T-cell (primary cell): ENCODE measurements at regions not wholly inside any gene's neighbourhood (a gene's known extent, or its start where the extent isn't known, plus 50 kb on each side); places are given as distances from the start of the nearest gene placed in this dataset.
"Not testable (repeated sequence)": the region's sequence is repeated elsewhere in the genome, so short reads cannot be mapped to it uniquely, and the experiment has no call there.

ENCODE experiments used
- ATAC-seq, 4 experiments: fragments of 200-7000 bp in 3 of 4; fragments of 150-1000 bp in 1 of 4; cut with Tn5 transposase; replicated peaks in 1 of 4; 1 replicate in 3 of 4; 2 replicates in 1 of 4; pipeline ENCODE4 v1.10.0; 2021; ENCODE audit warnings: moderate library complexity in 3 of 4, mild to moderate bottlenecking in 2 of 4, moderate number of reproducible peaks in 1 of 4
- CTCF ChIA-PET, 2 donors: fragments of 300-600 bp; sonication (Branson Sonifier 250); formaldehyde crosslinking; loops; one replicate each; lab custom pipeline; 2022; ENCODE audit warnings: antibody characterized with exemption in 2 of 2; lab: Charles Lee
- POLR2A ChIA-PET, 2 donors: fragments of 300-600 bp; sonication (Branson Sonifier 250); formaldehyde crosslinking; loops; one replicate each; lab custom pipeline; 2022; ENCODE audit warnings: antibody characterized with exemption in 2 of 2; lab: Charles Lee
- DNase-seq, 35 experiments: peaks; one replicate each; pipeline versions ENCODE4 v3.0.0 to v3.0.0-alpha.2; 2013 to 2023
- H3K27ac ChIP-seq: one replicate; pipeline ENCODE4 v1.5.1; 2013; ENCODE audit warnings: low read length
- H3K27me3 ChIP-seq, 2 experiments: replicated peaks in 1 of 2; 1 replicate in 1 of 2; 2 replicates in 1 of 2; pipeline versions ENCODE4 v1.6.1 to v1.7.0; 2013; ENCODE audit warnings: low read length in 1 of 2, mixed read lengths in 1 of 2; ENCODE audit not compliant: control insufficient read depth in 2 of 2, insufficient read depth in 2 of 2; ENCODE audit errors: extremely low read depth in 1 of 2
- H3K36me3 ChIP-seq, 2 donors: 1 replicate in 1 of 2; 2 replicates in 1 of 2; pipeline versions ENCODE4 v1.6.1 to v1.7.0; 2013; ENCODE audit warnings: low read length in 1 of 2; ENCODE audit not compliant: control insufficient read depth in 2 of 2, insufficient read depth in 1 of 2; ENCODE audit errors: extremely low read depth in 1 of 2
- H3K4me1 ChIP-seq, 2 experiments: 1 replicate in 1 of 2; 2 replicates in 1 of 2; pipeline versions ENCODE4 v1.6.1 to v1.7.0; 2013; ENCODE audit warnings: low read length in 2 of 2, mixed read lengths in 1 of 2; ENCODE audit not compliant: insufficient read depth in 2 of 2, control insufficient read depth in 1 of 2; ENCODE audit errors: extremely low read depth in 1 of 2
- H3K4me3 ChIP-seq, 2 donors: 1 replicate in 1 of 2; 2 replicates in 1 of 2; pipeline versions ENCODE4 v1.5.1 to v1.7.0; 2013; ENCODE audit warnings: mild to moderate bottlenecking in 2 of 2, low read length in 1 of 2, moderate library complexity in 1 of 2; ENCODE audit not compliant: control insufficient read depth in 1 of 2; ENCODE audit errors: extremely low read depth in 1 of 2
- H3K9me3 ChIP-seq: 2 replicates; pipeline ENCODE4 v1.7.0; 2013
- H3K27ac Mint-ChIP-seq, 2 donors: one replicate each; pipeline ENCODE4 v1.8.0; 2020 to 2021; ENCODE audit warnings: mild to moderate bottlenecking in 2 of 2, mixed read lengths in 2 of 2
- H3K27me3 Mint-ChIP-seq, 2 donors: one replicate each; pipeline ENCODE4 v1.8.0; 2021 to 2022; ENCODE audit warnings: mixed read lengths in 2 of 2
- H3K36me3 Mint-ChIP-seq: one replicate; pipeline ENCODE4 v1.8.0; 2021; ENCODE audit warnings: mixed read lengths
- H3K4me1 Mint-ChIP-seq, 3 donors: one replicate each; pipeline ENCODE4 v1.8.0; 2020 to 2022; ENCODE audit warnings: mixed read lengths in 3 of 3, mild to moderate bottlenecking in 1 of 3
- H3K4me3 Mint-ChIP-seq, 3 donors: one replicate each; pipeline ENCODE4 v1.8.0; 2020 to 2022; ENCODE audit warnings: mild to moderate bottlenecking in 3 of 3, mixed read lengths in 3 of 3, moderate library complexity in 3 of 3
- H3K9me3 Mint-ChIP-seq, 3 donors: one replicate each; pipeline ENCODE4 v1.8.0; 2020 to 2022; ENCODE audit warnings: mixed read lengths in 3 of 3
- WGBS: methylation state at CpG from one replicate; pipeline ENCODE4 v1.1.5; 2013; ENCODE audit warnings: missing lambda C conversion rate; ENCODE audit not compliant: insufficient coverage; 5-methylcytosine and 5-hydroxymethylcytosine counted together

GRCh38 chr10:133753545-133753944, 127.0 kb upstream of the FRG2B start:
- H3K4me3 Mint-ChIP-seq, H3K4me1 ChIP-seq, H3K27ac Mint-ChIP-seq, POLR2A ChIA-PET, H3K4me1 Mint-ChIP-seq, DNase-seq, H3K9me3 ChIP-seq, H3K36me3 ChIP-seq, H3K27me3 ChIP-seq, H3K36me3 Mint-ChIP-seq, H3K27ac ChIP-seq, CTCF ChIA-PET, H3K9me3 Mint-ChIP-seq, H3K27me3 Mint-ChIP-seq, H3K4me3 ChIP-seq: not testable (repeated sequence)
- WGBS: no CpG with 5 or more reads among the region's 39 CpGs
- peak in 2 of 4 experiments; percentile 40 for ATAC-seq
